ENCODE measurements at regions not wholly inside any gene's neighbourhood (a gene's known extent, or its start where the extent isn't known, plus 50 kb on each side); places are given as distances from the start of the nearest gene placed in this dataset.

DNA sequence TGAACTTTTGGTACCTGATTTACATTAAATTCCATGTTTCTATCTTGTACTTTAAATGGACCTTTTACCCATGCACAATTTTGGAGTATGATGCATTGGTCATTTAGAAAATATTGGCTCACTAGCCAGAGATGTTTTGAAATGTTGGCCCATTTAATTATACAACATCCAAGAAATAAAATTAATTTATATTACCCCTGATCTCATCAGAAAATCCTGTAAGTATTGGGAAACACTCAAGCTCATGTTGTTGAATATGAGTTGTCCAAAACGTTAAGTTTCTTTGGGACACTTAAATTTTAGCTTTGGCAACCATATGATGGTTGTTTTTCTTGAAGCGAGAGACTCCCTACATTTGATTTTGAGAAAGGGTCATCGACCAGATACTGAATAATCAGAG lies 492.7 kb downstream of the RPS24 start:
- no peak for DNase-seq

DNA sequence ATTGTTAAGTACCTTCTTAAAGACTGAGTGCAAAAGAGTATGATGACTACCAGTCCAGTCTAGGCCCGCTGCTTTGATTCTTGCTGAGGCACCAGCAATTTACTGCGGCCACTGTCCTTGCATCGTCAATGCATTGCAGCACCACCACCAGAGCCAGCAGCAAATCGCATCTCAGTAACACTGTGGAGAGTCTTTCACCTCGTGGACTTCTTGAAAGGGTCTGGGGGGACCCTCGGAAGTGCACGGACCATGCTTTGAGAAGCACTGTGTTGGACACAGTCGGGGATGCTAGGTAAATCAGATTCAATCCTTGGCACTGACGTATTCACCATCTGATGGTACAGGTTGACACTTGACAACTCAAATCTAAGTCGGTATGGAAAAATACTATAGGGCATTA lies 493.6 kb downstream of the RPS24 start:
- DNase-seq, result no peak

DNA sequence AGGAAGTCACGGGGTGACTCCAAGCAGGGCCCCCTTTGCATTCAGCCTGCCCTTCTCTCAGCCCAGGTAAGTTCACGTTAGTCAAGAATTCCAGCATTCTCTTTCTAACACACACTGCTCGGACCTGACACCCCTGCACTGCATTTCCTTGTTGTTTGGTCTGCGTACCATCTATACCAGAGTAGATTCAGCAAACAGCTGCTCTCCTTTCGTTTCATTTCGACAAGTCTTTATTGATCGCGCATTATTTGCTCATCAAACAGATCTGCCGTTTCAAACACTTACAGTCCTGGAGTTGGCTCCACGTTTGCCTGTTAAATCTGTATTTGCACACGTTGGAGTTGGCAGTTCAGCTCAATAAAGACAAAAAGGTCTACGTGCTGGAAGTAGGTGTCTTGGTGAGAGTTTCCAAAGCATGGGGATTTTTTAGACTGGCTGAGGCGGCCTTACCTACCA lies 495.1 kb downstream of the RPS24 start:
- no peak for DNase-seq

DNA sequence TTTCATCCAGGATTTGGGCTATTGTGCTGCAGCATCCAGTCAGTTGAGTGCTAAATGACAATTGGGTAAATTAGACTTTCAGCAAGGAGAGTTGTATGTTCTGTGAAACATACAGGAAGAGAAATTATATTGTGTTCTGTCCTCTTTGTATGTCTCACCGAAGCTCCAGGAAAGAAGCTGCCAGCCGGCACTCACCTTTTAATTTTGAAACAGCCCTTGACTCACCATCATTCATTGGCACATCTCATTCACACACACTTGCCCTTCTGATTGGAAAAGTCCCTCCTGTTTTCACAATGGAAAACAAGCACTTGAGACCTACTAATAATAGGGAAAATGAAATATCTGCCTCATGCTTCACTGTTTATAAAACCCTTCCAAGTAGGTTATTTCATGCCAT lies 495.6 kb downstream of the RPS24 start:
- no peak for DNase-seq

DNA sequence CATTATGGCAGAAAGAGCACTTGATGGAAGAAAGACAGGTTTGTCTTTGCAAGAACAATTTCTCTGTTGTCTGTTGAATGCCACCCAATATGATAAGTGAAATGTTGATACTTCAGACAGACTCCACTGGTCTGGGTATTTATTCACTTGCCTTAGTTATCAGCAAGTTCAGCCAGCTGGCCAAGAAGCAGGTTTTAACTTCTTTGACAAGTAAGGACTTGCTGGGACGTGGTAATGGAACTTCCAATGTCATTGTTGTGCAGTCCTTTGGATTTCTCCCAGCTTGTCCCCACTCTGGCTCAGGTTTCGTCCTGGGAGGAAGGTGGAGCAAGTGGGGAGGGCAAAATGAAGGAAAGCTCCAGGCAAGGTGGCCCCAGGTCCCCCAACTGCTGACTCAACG lies 497.4 kb downstream of the RPS24 start:
- no peak for DNase-seq

DNA sequence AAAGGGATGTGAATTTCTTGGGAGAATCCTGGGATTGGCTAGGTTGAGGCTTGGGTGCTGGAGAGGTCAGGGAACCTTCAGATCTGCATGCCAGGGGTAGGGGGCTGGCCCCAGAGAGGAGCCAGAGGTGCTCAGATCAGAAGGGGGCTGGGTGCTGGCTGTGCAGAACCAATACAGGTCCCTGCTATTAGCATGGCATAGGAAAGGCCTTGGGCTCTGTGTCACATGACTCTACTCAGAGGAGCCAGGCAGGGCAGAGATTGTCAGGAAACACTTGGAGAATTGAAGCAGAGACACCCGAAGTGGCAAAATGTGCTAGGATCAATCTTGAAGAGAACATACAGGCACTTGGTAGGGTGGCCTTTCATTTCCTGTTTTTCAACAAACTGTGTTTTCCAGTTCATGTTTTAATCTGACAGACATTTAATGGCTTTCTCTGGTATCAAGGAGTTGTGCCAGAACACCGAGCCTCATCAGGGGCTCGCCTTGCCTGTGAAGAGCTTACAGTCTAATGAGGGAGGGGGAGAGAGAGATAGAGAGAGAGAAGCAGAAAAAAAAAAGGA lies 498.9 kb downstream of the RPS24 start:
- no peak for DNase-seq

DNA sequence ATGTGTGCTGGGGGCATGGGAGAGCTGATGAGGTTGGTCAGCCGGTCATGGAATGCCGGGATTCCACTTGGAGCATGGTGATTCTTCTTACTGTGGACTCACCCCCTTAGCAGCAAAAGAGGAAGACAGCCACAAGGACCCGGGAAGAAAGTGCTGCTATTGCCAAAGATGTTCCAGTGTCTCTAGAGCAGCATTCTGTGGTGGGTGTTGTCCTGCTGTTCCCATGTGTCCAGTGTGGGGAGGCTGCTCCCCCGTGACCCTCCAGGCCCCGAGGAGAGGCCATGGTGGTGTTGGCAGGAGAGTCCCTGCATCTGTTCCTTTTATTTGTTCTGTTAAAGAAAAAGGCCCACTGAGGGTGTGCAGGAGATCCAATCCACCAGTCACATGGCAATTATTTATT lies 499.4 kb downstream of the RPS24 start:
- no peak for DNase-seq

DNA sequence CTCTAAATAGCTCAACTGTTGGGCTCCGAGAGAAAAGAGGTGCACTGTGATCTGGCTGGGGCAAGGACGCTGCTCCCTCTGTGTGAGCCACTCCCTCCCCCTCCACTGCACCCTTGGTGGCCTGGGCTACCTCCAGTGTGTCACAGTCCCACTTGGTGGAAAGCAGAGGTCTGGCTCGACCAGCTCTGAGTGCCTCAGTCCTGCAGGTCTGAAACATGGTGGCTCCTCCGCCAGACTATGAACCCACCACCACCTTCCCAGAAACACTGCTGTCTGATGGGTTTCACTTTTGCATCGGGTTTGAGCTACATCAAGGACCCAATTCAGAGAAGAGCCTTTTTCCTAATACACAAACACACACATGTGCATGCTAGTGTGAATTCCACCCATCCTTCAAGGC lies 500.1 kb downstream of the RPS24 start:
- no peak for DNase-seq

DNA sequence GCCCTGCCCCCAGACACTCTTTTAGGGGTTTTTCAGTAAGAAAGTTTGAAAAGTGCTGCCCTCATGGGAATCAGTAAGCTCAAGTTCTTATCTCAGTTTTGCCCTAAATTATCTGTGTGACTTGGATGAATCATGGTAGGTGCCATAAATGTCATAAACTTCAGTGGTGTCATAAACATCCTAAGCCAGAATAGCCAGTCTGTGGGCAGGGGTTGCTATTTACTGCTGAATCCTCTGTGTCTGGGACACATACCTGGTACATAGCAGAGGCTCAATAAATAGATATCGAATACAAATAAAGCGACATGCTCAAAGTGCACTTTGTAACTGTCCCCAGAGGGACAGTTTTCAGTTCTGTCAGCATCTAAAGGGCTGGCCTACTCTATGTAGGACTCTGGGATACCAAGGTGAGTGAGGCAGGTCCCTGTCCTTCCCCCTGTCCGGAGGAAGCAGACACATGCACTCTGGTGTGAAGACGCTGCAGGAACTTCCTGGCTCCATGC lies 502.1 kb downstream of the RPS24 start:
- no peak for DNase-seq

DNA sequence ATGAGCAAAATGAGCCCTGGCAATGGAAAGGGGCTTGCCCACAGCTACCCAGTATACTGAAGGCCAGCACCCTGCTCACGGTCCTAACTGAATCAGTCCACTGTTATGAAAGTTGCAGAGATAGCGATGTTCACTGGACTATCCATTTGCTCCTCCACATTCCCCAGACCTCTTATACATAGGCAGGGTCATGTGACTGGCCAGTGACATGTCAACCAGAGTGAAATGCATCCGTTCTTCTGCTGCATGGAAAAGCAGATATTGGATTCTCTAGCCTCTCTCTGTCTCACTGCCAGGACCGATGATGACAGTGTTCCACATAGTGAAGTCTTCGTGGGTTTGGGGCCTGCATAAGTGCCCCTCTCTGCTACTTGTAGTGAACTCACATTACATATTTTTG lies 503.4 kb downstream of the RPS24 start:
- DNase-seq, result no peak

DNA sequence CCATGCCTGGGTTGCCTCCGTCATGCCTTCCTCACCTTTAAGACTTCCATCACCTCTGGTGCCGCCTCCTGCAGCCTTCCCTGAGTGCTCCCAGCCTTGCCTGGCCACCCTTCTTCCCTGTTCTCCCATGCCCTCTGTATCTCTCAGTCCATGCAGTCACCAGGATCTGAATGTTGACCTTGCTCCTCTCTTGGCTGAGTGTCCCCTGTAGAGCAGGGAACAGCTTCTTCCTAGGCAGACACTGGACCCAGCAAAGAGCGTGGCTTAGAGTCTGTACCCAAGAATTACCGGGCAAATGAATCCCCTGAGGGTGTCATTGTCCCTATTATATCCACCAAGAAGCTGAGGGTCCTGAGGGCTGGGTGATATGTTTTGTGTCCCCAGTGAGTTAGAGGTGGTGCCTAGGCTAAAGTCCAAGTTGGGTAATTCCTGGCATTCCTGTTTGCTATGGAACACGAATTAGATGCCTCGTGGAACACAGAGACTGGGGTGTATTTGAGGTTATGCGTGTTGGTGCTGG lies 505.6 kb downstream of the RPS24 start:
- no peak for DNase-seq

DNA sequence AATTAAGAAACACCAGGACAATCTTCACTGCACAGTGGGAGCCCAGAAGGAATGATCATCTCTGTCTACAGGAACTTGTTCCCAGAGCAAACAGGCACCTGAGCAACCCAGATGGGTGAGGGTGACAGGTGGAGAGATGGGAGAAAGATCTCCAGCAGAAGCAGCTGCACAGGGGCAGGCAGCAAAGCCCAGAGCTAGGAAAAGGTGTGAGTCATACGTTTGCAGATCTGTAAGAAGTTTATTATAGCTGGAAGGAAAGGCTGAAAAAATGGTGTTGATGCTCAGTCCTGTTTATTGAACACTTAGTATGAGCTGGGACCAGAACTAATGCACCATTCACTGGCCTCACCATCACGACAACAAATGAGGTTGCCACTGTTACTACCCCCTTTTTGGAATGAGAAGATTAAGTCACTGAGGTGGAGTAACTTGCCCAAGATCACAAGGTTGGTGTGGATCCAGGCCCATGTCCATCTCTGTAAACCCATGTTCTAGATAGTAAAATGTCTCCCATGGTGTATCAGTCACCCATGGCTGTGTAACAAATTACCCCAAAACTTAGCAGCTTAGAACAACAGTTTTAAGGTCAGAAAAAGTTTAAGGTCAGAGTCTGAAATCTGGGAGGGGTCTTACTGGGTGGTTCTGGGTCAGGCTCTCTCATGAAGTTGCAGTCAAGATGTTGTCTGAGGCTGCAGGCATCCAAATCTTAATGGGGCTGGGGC lies 506.9 kb downstream of the RPS24 start:
- no peak for DNase-seq

DNA sequence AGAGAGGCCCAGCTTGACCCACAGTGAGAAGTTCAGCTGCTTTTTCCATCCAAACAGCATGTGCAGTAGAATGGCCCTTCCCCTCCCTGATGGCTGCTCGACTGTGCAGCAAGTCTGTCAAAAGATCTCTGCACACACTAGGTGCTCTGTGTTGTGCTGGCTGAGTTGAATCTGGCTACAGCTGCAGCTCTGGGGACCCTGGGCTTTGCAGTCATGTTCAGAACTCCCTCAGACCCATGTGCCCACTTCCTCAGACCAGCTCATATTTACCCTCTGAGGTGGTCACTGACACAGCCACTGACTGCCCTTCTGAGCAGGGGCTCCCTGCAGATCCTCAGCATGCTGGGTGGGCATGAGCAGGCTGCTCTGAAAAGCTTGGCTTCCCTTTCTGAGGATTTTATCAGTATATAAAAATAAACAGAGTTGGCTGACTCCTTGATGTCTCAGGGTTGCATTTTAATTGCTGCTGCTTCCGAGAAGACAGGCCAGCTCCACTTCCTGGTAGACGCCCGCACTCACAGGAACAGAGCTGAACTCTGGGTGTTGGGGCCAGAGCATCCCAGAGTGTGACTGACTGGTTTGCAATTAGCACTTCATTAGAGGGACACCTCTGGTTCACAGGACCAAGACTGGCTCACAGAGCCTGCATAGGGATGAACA lies 507.9 kb downstream of the RPS24 start:
- no peak for DNase-seq

DNA sequence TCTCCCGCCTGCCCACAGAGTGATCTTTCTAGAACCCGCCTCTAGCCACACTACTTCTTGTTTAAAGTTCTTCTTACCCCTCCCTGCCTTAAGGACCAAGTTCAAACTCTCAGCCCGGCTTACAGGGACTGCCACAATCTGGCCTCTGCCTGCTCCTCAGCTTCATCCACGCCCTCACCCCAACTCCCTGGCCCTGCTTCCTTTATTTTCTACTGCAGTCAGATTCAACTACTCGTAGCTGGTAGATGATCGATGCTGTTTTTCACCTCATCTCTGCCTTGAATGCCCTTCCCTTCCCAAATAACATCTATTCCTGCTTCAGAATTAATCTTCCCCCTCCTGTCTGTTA lies 508.5 kb downstream of the RPS24 start:
- DNase-seq, result no peak

DNA sequence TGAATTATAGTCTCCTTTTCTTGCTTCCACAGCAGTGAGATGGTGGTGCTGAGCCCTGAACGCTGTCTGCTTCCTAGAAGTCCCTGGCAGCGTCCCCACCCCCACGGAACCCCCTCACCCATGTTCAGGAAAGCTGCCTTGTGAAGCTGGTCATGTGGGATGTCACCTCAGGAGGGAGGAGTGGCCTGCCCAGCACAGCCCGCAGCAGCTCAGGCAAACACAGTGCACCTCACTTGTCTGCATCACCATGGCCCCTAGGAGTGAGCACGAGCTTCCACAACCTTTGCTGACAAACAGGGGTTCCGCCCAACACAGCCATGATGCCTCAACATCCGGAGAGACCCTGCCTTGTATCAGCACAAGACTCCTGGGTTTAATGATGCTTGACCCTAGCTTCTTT lies 508.9 kb downstream of the RPS24 start:
- DNase-seq, result no peak

DNA sequence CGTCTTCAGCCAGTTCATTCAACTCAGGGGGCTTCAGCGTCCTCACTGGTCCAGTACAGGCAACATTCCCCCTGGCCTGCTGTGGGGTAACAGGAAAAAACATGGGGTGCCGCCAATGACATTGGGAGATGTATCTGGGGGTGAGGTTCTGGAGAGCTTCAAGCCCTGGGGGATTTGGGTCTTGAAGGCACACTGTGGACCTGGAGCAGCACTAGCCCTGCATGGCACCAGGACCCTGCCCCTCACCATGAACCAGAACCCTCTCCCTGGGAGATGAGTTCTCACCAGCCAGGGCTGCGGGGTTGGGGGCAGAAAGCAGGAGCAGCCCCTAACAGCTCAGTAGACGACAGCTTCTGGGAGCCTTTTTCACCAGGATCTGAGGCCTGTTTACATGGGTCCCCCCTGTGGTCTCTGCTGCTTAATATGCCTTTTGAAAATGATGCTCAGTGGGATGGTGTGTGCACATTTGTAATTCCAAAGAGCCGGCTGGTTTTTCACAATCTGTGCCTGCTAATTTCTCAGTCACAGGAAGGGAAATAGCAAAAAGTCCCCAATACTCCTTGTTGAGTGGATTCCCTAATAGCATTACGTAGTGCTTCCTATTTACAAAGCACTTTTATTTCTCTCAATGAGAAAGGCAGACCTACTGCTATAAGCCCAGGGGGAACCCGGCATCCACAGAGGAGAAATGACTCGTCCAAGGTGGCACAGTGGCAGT lies 509.5 kb downstream of the RPS24 start:
- no peak for DNase-seq

DNA sequence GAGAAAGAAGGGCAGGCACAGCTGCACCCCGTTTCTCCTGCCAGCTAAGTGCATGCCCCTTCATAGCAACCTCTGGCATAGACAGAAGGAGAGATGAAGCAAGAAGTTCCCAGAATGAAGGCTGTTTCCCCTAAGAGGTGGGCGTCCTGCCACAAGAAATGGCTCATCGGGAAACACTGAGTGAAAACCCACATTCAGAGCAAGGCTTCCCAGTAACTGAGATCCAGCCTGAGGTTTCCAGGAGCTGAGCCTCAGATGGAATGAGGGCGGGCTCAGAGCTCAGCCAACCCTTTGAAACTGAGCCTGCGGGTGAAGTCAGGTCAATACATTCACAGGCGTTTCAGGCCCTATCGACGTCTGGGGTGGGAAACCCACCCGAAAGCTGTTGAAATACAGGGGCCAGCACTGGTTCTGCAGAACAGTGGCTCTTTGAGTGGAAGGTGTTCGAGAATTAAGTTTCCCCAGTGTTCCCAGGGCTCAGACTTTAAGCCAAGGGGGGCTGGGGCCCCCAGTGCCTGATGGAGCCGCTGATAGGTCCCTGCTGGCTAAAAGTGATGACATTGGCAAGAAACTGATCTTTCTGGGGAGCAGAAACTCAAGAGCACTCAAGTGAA lies 510.2 kb downstream of the RPS24 start:
- DNase-seq, result no peak

DNA sequence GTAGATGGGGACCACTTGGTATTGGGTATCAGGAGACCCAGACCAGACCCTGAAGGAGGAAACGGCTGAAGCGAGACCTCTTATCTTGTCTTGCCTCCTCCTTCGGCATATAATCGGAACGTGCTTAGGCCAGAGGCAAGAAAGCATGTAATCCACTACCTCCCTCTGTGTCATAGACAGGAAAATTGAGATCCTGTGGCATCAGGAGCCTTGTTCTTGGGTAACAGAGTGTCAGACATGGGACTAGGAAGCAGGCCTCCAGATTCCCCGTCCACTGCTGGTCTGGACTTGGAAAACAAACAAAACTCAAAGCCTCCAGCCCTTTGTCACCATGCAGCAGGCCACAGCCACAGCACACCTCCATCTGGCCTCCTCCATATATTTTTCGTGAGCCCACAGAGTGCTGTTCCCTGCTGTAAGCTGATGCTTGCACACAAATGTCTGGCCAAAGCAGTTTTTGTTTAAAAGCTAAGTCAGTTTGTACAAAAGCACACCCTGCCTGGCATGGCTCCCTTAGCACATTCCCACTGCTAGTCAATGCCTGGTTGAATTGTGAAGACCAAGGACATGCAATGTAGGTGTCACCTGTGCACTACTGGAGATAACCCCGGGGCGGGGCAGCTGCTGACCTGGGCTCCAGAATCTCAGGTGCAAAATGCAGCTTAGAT lies 510.9 kb downstream of the RPS24 start:
- DNase-seq, result no peak

DNA sequence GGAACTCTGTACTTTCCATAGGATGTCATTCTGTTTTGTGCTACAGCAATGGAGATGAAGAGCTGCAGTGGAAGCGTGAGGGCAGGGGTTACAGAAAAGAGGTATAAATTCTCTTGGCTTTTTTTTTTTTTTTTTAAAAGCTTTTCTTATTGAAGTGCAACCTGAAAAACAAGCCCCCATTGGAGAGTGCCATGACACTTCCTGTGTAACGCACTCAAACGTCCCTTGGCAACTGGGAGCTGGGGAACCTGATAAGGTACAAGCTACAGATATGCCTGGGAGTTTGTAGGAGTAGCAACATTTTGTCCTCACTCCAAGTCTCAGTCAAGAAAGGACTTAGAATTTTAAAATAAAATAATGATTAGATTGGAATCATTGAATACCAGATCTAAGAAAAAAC lies 512.1 kb downstream of the RPS24 start:
- no peak for DNase-seq

DNA sequence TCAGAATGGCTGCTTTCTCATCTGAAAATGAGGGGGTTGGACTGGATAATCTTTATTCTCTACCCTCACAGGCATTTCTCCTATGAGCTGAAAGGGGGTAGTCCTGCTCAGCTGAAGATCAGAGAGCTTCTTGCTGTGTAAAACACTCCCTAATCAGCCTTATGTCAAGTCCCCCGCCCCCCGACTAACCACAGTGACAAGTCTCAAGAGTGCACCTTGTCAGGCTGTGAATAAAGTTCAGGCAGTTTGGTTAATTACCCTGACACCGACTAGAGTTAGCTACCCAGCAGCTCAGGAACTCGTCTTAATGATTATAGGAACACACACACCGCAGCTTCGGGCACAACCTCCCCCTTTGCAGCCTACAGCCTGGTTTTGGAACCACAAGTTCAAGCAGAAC lies 513.7 kb downstream of the RPS24 start:
- no peak for DNase-seq

DNA sequence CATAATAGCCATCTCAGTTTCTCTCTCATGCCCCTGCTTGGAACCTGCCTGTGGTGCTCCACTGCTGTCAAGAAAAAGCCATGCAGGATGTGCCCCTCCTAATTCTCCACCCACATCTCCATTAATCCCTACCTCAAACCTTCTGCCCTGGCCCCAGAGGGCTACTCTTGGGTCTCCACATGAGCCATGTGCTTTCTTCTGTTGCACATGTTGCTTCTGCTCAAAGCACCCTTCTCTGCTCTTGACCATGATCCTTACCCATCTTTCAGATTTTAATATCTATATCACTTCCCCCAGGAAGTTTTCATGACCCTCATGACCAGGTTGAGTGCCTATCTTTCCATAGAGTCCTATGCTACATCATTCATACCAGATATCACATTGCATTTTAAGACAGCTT lies 514.2 kb downstream of the RPS24 start:
- no peak for DNase-seq

DNA sequence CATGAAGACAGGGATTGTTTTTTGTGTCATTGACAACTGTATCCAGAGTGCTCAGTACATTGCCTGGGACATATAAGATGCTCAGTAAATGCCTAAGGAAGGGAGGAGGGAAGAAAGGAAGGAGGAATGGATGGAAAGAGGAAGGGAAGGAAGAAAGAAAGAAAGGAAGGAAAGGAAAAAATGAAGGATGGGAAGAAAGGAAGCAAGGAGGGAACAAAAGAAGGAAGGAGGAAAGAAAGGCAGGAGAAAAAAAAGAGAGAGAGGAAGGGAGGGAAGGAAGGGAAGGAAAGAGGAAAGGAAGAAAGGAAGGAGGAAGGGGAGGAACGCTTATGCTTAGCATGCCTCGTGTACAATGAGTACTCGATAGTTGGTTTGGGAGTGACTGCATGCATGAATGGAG lies 514.7 kb downstream of the RPS24 start:
- DNase-seq, result no peak

Data from activated T-cell treated with anti-CD3 and anti-CD28 coated beads for 4 hours (primary cell).